ENCODE measurements at regions not wholly inside any gene's neighbourhood (a gene's known extent, or its start where the extent isn't known, plus 50 kb on each side); places are given as distances from the start of the nearest gene placed in this dataset.

DNA sequence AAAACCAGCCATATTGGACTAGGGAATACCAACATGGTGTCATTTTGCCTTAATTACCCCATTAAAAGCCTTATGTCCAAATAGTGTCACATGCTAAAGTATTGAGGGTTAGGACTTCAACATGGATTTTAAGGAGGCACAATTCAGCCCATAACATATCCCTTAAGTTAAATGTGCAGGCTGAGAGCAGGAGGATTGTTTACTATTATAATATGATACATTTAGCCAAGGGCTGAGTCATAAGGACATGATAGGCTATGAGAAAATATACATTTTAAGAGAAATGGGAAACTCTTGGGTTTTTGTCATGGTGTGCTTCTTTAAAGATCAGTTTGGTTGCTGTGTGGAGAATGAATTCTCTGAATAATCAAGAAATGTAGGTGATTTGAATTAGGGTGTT, 136.8 kb downstream of the RDH14 start:
- TF ChIP-seq, protein P1, sequence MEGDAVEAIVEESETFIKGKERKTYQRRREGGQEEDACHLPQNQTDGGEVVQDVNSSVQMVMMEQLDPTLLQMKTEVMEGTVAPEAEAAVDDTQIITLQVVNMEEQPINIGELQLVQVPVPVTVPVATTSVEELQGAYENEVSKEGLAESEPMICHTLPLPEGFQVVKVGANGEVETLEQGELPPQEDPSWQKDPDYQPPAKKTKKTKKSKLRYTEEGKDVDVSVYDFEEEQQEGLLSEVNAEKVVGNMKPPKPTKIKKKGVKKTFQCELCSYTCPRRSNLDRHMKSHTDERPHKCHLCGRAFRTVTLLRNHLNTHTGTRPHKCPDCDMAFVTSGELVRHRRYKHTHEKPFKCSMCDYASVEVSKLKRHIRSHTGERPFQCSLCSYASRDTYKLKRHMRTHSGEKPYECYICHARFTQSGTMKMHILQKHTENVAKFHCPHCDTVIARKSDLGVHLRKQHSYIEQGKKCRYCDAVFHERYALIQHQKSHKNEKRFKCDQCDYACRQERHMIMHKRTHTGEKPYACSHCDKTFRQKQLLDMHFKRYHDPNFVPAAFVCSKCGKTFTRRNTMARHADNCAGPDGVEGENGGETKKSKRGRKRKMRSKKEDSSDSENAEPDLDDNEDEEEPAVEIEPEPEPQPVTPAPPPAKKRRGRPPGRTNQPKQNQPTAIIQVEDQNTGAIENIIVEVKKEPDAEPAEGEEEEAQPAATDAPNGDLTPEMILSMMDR (IDR thresholded peaks at IDR 0.05), result no peak
- TF ChIP-seq ZFX (IDR thresholded peaks at IDR 0.05; ENCODE audit: borderline replicate concordance), result no peak
